BLaER1 treated with 17β-estradiol and CSF1 and Interleukin-3, amounts not matched to agents 10 nM and 100 nM (cell line): ENCODE measurements at regions not wholly inside any gene's neighbourhood (a gene's known extent, or its start where the extent isn't known, plus 50 kb on each side); places are given as distances from the start of the nearest gene placed in this dataset.

Experiments used
- H3K27ac ChIP-seq, 11 experiments: shearing (Covaris generic); formaldehyde crosslinking; 2 replicates each; pipeline ENCODE4 v1.8.1; 2022
- H3K27me3 ChIP-seq, 11 experiments: shearing (Covaris generic); formaldehyde crosslinking; 2 replicates each; pipeline ENCODE4 v1.8.1; 2022
- H3K36me3 ChIP-seq, 11 experiments: shearing (Covaris generic); formaldehyde crosslinking; 2 replicates each; pipeline ENCODE4 v1.8.1; 2022
- H3K4me1 ChIP-seq, 10 experiments: shearing (Covaris generic); formaldehyde crosslinking; 2 replicates each; pipeline ENCODE4 v1.8.1; 2022
- H3K4me2 ChIP-seq, 11 experiments: shearing (Covaris generic); formaldehyde crosslinking; 2 replicates each; pipeline ENCODE4 v1.8.1; 2022
- H3K4me3 ChIP-seq, 10 experiments: shearing (Covaris generic); formaldehyde crosslinking; 2 replicates each; pipeline ENCODE4 v1.8.1; 2022
- H3K9ac ChIP-seq, 11 experiments: shearing (Covaris generic); formaldehyde crosslinking; 2 replicates each; pipeline ENCODE4 v1.8.1; 2022
- H3K9me3 ChIP-seq, 11 experiments: shearing (Covaris generic); formaldehyde crosslinking; replicated peaks in 1 of 11; 2 replicates each; pipeline ENCODE4 v1.8.1; 2022
- H4K20me1 ChIP-seq, 11 experiments: shearing (Covaris generic); formaldehyde crosslinking; 2 replicates each; pipeline ENCODE4 v1.8.1; 2022
- Cebpa-rat ChIP-seq, 11 experiments: shearing (Covaris generic); IDR thresholded peaks; 2 replicates each; pipeline ENCODE4 v1.8.1; 2022

GRCh38 chr4:19266566-19266965 lies 985.1 kb upstream of the SLIT2 start:
- Histone ChIP-seq H3K4me2 (no peak overlapping the region), H3K9me3 (no peaks in the 10 kb centered on the region), H3K27me3 (no peaks in the 10 kb centered on the region), H3K9ac (no peak overlapping the region), H3K27ac (no peak overlapping the region), H3K4me3 (no peak overlapping the region), H3K36me3 (no peaks in the 10 kb centered on the region), H3K4me1 (no peaks in the 10 kb centered on the region), H4K20me1 (no peaks in the 10 kb centered on the region)
- TF ChIP-seq Cebpa-rat (IDR thresholded peaks at IDR 0.05) = no peak

DNA sequence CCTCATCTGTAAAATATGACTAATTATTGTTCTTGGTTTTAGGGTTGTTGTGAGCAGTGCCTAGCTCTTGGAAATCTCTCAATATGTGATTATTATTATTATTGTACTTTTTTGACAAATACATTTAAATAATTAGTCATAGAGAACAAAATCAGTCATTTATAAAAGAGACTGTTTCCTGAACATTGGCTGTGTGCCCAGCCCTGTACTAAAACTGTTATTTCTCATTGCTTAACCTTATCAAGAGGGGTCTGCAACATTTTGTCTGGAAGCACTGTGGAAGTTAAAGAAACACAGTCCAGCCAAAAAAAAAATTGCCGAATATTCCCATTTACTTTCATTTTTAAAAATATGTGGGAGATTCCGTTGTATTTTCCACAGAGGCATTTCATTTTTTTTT lies 989.2 kb upstream of the SLIT2 start:
- Histone ChIP-seq H4K20me1 (no peaks in the 10 kb centered on the region), H3K27ac (no peak overlapping the region), H3K4me1 (no peaks in the 10 kb centered on the region), H3K9me3 (no peaks in the 10 kb centered on the region), H3K4me2 (no peak overlapping the region), H3K4me3 (no peak overlapping the region), H3K9ac (no peak overlapping the region), H3K27me3 (no peaks in the 10 kb centered on the region), H3K36me3 (no peaks in the 10 kb centered on the region)
- TF ChIP-seq Cebpa-rat (IDR thresholded peaks at IDR 0.05) = no peak

- no peaks in the 10 kb centered on the region for H3K27me3 ChIP-seq
- H3K36me3 ChIP-seq = no peaks in the 10 kb centered on the region
- no peaks in the 10 kb centered on the region for H4K20me1 ChIP-seq
- no peaks in the 10 kb centered on the region for H3K4me1 ChIP-seq
- H3K4me3 ChIP-seq = no peak overlapping the region
- TF ChIP-seq Cebpa-rat (IDR thresholded peaks at IDR 0.05) = no peak
- H3K27ac ChIP-seq = no peak overlapping the region
- H3K4me2 ChIP-seq = no peak overlapping the region
- peaks cover 5 to 16% (median 11%) of the 10 kb centered on the region in 11 experiments for H3K9me3 ChIP-seq
- no peak overlapping the region for H3K9ac ChIP-seq
Measured at GRCh38 chr4:19260346-19260745, 991.4 kb upstream of the SLIT2 start.

- Histone ChIP-seq H3K9ac (no peak overlapping the region), H4K20me1 (no peaks in the 10 kb centered on the region), H3K4me3 (no peak overlapping the region), H3K36me3 (no peaks in the 10 kb centered on the region), H3K4me2 (no peak overlapping the region), H3K9me3 (peaks cover 9 to 20% (median 15%) of the 10 kb centered on the region in 11 experiments), H3K27me3 (no peaks in the 10 kb centered on the region), H3K27ac (no peak overlapping the region), H3K4me1 (no peaks in the 10 kb centered on the region)
- TF ChIP-seq Cebpa-rat (IDR thresholded peaks at IDR 0.05) = no peak
Measured at GRCh38 chr4:19259920-19260319, 991.8 kb upstream of the SLIT2 start.

DNA sequence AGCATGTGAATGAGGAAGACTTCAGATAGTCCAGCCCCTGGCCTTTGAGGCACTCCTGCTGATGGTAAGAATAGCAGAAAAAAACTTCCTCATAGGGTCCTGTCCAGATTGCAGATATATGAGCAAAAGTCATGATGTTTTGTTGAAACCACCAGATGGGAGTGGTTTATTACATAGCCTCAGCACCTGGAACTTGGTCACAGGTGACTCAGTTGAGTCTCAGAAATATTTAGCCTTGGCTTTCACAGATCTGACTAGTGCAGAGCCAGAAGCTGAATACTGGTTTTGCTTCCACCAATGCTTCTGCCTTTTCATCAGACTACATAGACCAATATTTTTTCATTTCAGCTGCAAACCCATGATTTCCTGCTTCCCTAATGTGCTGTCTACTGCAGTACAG lies 994.9 kb upstream of the SLIT2 start:
- no peak overlapping the region for H3K9ac ChIP-seq
- H3K4me1 ChIP-seq = no peaks in the 10 kb centered on the region
- no peaks in the 10 kb centered on the region for H3K27me3 ChIP-seq
- TF ChIP-seq Cebpa-rat (IDR thresholded peaks at IDR 0.05) = no peak
- no peaks in the 10 kb centered on the region for H3K36me3 ChIP-seq
- no peaks in the 10 kb centered on the region for H4K20me1 ChIP-seq
- H3K9me3 ChIP-seq = peaks cover 17 to 29% (median 22%) of the 10 kb centered on the region in 11 experiments
- no peak overlapping the region for H3K4me3 ChIP-seq
- no peak overlapping the region for H3K4me2 ChIP-seq
- H3K27ac ChIP-seq = no peak overlapping the region

DNA sequence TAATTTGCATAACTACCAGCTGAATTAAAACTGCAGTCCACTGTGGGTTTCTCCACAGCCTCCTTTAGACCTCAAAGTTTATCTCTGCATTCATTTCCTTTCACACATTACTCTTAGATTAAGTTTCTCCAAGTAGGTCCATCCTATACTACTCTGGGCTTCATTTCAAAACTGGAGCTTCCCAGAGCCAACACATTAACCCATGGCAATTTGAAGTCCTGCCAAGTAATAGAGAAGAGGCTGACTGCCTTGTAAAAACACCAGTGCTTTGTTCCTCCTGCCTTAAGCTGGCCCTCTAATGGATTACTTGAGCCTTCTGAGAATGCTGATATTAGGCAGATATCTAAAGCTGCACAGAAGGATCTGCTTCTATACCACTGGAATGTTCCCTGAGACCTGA lies 997.2 kb upstream of the SLIT2 start:
- Histone ChIP-seq H3K4me3 (no peak overlapping the region), H3K36me3 (no peaks in the 10 kb centered on the region), H3K4me2 (no peak overlapping the region), H3K4me1 (no peaks in the 10 kb centered on the region), H3K27me3 (no peaks in the 10 kb centered on the region), H3K27ac (no peak overlapping the region), H4K20me1 (no peaks in the 10 kb centered on the region), H3K9ac (no peak overlapping the region), H3K9me3 (peaks cover 22 to 46% (median 32%) of the 10 kb centered on the region in 11 experiments)
- TF ChIP-seq Cebpa-rat (IDR thresholded peaks at IDR 0.05) = no peak

DNA sequence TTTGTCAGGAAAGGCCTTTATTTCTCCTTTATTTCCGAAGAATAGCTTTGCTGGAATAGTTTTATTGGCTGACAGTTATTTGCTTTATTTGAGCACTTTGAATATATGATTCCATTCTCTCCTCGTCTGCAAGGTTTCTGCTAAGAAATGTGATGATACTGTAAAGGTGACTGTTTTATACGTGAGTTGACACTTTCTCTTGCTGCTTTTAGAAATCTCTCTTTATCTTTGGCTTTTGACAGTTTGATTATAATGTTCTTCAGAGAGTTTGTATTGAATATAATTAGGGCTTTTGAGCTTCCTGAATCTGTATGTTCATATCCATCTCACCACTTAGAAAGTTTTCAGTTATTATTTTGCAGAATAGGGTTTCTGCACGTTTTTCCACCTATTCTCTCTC lies 1003.7 kb upstream of the SLIT2 start:
- no peak overlapping the region for H3K9ac ChIP-seq
- H3K9me3 ChIP-seq = peaks cover 4 to 23% (median 14%) of the 10 kb centered on the region in 11 experiments; a peak in 14 of 22 replicates
- H4K20me1 ChIP-seq = no peaks in the 10 kb centered on the region
- no peak overlapping the region for H3K4me3 ChIP-seq
- H3K36me3 ChIP-seq = no peaks in the 10 kb centered on the region
- no peaks in the 10 kb centered on the region for H3K27me3 ChIP-seq
- no peak overlapping the region for H3K4me2 ChIP-seq
- no peak overlapping the region for H3K27ac ChIP-seq
- H3K4me1 ChIP-seq = no peaks in the 10 kb centered on the region; a peak in 2 of 20 replicates
- no peak for TF ChIP-seq Cebpa-rat (IDR thresholded peaks at IDR 0.05)

DNA sequence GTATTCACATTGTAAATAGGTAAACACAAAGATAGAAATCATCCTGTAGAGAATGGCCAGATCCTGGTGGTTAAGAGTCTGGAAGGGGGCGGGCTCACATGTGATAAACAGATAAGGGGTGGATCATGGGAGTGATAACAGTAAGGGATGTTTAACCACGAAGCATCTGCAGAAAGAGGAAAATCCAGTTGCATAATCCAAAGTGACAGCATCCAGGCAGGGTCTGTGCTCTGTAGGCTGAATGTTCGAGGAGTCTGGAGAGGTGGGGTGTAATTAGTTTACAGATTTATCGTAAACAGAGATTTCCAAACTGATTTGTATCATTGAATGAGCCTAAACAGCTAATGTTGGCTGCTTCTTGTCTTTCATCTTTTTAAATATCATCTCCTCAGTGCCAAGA lies 1009.8 kb upstream of the SLIT2 start:
- no peaks in the 10 kb centered on the region for H3K27me3 ChIP-seq
- no peaks in the 10 kb centered on the region; a peak in 1 of 20 replicates for H3K4me1 ChIP-seq
- H4K20me1 ChIP-seq = no peaks in the 10 kb centered on the region
- TF ChIP-seq Cebpa-rat (IDR thresholded peaks at IDR 0.05) = no peak
- no peaks in the 10 kb centered on the region for H3K9me3 ChIP-seq
- H3K36me3 ChIP-seq = no peaks in the 10 kb centered on the region
- no peak overlapping the region for H3K27ac ChIP-seq
- no peak overlapping the region for H3K4me3 ChIP-seq
- no peak overlapping the region for H3K9ac ChIP-seq
- H3K4me2 ChIP-seq = no peak overlapping the region

DNA sequence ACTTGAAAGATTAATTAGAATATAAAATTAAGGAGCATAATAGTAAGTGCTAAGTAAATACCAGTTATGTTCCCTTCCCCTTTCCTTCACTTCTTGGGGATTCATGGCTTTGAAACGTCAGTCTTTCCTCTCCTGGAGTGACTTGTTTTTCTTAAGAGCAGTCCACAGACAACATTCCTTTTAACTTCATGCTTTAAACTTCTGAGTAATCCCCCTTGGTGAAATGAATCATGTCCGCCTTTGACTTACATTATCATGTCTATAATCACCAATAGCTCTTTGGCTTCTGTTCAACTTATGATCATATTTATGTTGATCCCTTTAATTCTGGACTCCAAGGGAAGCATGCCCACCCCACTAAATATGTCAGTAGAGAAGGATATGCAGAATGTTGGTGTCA lies 1012.1 kb upstream of the SLIT2 start:
- Histone ChIP-seq H3K4me2 (no peak overlapping the region), H3K4me3 (no peak overlapping the region), H3K36me3 (no peaks in the 10 kb centered on the region), H3K4me1 (no peaks in the 10 kb centered on the region), H3K27me3 (no peaks in the 10 kb centered on the region), H3K9ac (no peak overlapping the region), H3K9me3 (no peaks in the 10 kb centered on the region), H4K20me1 (no peaks in the 10 kb centered on the region), H3K27ac (no peak overlapping the region)
- no peak for TF ChIP-seq Cebpa-rat (IDR thresholded peaks at IDR 0.05)

DNA sequence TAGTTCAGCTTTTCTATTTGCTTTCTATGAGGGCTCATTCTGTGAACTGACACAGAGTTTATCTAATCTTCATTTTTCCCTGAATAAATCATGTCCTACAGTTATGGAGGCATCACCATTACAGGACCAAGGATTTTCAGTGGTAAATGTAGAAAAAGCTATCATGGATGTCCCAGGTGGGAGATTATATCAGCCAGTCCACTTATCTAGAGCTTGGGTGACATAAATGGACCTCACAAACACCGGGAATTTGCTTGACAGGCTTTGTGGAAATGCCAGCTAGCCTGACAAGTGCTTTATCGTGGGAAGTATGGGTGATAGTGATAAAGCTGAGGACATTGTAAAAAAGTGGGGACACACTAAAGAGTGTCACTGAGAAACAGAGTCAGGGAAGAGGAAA lies 1015.2 kb upstream of the SLIT2 start:
- no peak for TF ChIP-seq Cebpa-rat (IDR thresholded peaks at IDR 0.05)
- no peak overlapping the region for H3K4me3 ChIP-seq
- H3K27me3 ChIP-seq = no peaks in the 10 kb centered on the region

More for the DNA sequence above, 1015.2 kb upstream of the SLIT2 start:
- H3K4me2 ChIP-seq = no peak overlapping the region
- no peaks in the 10 kb centered on the region for H3K36me3 ChIP-seq
- H3K27ac ChIP-seq = no peak overlapping the region
- no peak overlapping the region for H3K9ac ChIP-seq
- no peaks in the 10 kb centered on the region for H3K9me3 ChIP-seq
- no peaks in the 10 kb centered on the region for H3K4me1 ChIP-seq
- H4K20me1 ChIP-seq = no peaks in the 10 kb centered on the region
